ENCODE measurements at regions not wholly inside any gene's neighbourhood (a gene's known extent, or its start where the extent isn't known, plus 50 kb on each side); places are given as distances from the start of the nearest gene placed in this dataset.

DNA sequence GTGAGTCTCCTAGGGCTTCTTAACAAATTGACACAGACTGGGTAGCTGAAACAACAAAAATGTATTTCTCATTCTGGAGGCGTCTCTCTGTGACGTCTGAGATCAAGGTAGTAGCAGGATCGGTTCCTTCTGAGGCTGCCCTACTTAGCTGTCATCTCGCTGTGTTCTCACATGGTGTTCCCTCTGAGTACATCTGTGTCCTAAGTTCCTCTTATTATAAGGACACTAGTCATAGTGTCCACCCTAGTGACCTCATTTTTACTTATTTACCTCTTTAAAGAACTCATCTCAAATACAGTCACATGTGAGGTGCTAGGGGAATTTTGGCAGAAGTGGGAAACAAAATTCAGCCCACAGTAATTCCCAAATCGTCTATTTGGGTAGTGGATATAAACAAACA, 529.1 kb downstream of the NPIPA7 start:
- no peaks in the 10 kb centered on the region for H3K9me3 ChIP-seq (ENCODE audit: control insufficient read depth, insufficient read depth, low read depth, low read length)
- no peaks in the 10 kb centered on the region for H3K79me2 ChIP-seq (ENCODE audit: control insufficient read depth, insufficient read depth, low read length)
- no peaks in the 10 kb centered on the region for H4K20me1 ChIP-seq (ENCODE audit: control insufficient read depth, extremely low read depth, insufficient read depth, low read length)
- H3K4me2 ChIP-seq (ENCODE audit: extremely low read depth, insufficient read depth, low read length) = no peak overlapping the region
- no peaks in the 10 kb centered on the region for H3K27me3 ChIP-seq (ENCODE audit: control insufficient read depth, insufficient read depth, low read length)
- H3K27ac ChIP-seq (ENCODE audit: insufficient read depth, low read length) = no peak overlapping the region
- H3K4me1 ChIP-seq (ENCODE audit: control insufficient read depth, extremely low read depth, insufficient read depth, low read length) = no peaks in the 10 kb centered on the region
- DNase-seq (ENCODE audit: low read depth in 2 of 2) = no peak
- TF ChIP-seq CTCF (conservative IDR thresholded peaks at IDR 0.05 in 1 of 2, IDR thresholded peaks at IDR 0.05 in 1 of 2; ENCODE audit: low read depth in 1 of 2, low read length in 2 of 2) (no peak), EZH2 (IDR thresholded peaks at IDR 0.05; ENCODE audit: low read length, missing control alignments) (no peak)
- H3K9ac ChIP-seq (ENCODE audit: insufficient read depth, low read length) = no peak overlapping the region
- H3K4me3 ChIP-seq (replicated peaks in 1 of 4; ENCODE audit: control extremely low read depth in 1 of 4, insufficient read depth in 1 of 4, low read depth in 3 of 4, low read length in 4 of 4) = no peak overlapping the region
- H2AFZ ChIP-seq (ENCODE audit: low read length) = no peak overlapping the region
- H3K36me3 ChIP-seq (ENCODE audit: control insufficient read depth, insufficient read depth, low read length) = no peaks in the 10 kb centered on the region

DNA sequence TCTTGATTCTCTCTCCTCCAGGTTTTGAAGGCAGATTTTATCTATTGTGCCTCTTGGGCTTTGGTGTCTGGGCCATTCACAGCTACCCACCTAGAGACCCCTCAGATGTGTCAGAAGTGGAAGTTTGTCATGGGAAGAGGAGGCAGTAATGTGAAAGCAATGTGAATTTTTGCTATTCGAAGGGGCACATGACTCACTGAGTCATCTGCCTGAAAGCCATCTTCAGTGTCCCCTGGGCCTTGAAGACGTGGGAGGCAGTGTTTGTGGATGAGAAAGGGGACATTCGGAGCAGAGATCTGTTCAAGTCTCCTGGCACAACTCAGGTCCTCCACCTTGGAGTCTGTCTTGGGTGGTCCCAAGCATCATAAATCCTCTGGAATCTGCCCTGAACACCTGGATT, 530.2 kb downstream of the NPIPA7 start:
- no peaks in the 10 kb centered on the region for H3K27me3 ChIP-seq (ENCODE audit: control insufficient read depth, insufficient read depth, low read length)
- TF ChIP-seq EZH2 (IDR thresholded peaks at IDR 0.05; ENCODE audit: low read length, missing control alignments) (no peak), CTCF (conservative IDR thresholded peaks at IDR 0.05 in 1 of 2, IDR thresholded peaks at IDR 0.05 in 1 of 2; ENCODE audit: low read depth in 1 of 2, low read length in 2 of 2) (no peak)
- no peaks in the 10 kb centered on the region for H3K4me1 ChIP-seq (ENCODE audit: control insufficient read depth, extremely low read depth, insufficient read depth, low read length)
- no peaks in the 10 kb centered on the region for H4K20me1 ChIP-seq (ENCODE audit: control insufficient read depth, extremely low read depth, insufficient read depth, low read length)
- DNase-seq (ENCODE audit: low read depth in 2 of 2) = no peak
- H3K9me3 ChIP-seq (ENCODE audit: control insufficient read depth, insufficient read depth, low read depth, low read length) = no peaks in the 10 kb centered on the region
- no peak overlapping the region for H3K9ac ChIP-seq (ENCODE audit: insufficient read depth, low read length)
- H3K27ac ChIP-seq (ENCODE audit: insufficient read depth, low read length) = no peak overlapping the region
- H2AFZ ChIP-seq (ENCODE audit: low read length) = no peak overlapping the region
- no peaks in the 10 kb centered on the region for H3K36me3 ChIP-seq (ENCODE audit: control insufficient read depth, insufficient read depth, low read length)
- no peaks in the 10 kb centered on the region for H3K79me2 ChIP-seq (ENCODE audit: control insufficient read depth, insufficient read depth, low read length)
- no peak overlapping the region for H3K4me2 ChIP-seq (ENCODE audit: extremely low read depth, insufficient read depth, low read length)
- no peak overlapping the region for H3K4me3 ChIP-seq (replicated peaks in 1 of 4; ENCODE audit: control extremely low read depth in 1 of 4, insufficient read depth in 1 of 4, low read depth in 3 of 4, low read length in 4 of 4)

GRCh38 chr16:16910666-16911065, 531.7 kb downstream of the NPIPA7 start:
- Histone ChIP-seq H3K9me3 (ENCODE audit: control insufficient read depth, insufficient read depth, low read depth, low read length) (no peaks in the 10 kb centered on the region), H3K27me3 (ENCODE audit: control insufficient read depth, insufficient read depth, low read length) (no peaks in the 10 kb centered on the region), H3K9ac (ENCODE audit: insufficient read depth, low read length) (no peak overlapping the region), H3K79me2 (ENCODE audit: control insufficient read depth, insufficient read depth, low read length) (no peaks in the 10 kb centered on the region), H3K36me3 (ENCODE audit: control insufficient read depth, insufficient read depth, low read length) (no peaks in the 10 kb centered on the region), H4K20me1 (ENCODE audit: control insufficient read depth, extremely low read depth, insufficient read depth, low read length) (no peaks in the 10 kb centered on the region), H3K27ac (ENCODE audit: insufficient read depth, low read length) (no peak overlapping the region), H2AFZ (ENCODE audit: low read length) (no peak overlapping the region), H3K4me1 (ENCODE audit: control insufficient read depth, extremely low read depth, insufficient read depth, low read length) (no peaks in the 10 kb centered on the region), H3K4me2 (ENCODE audit: extremely low read depth, insufficient read depth, low read length) (no peak overlapping the region), H3K4me3 (replicated peaks in 1 of 4; ENCODE audit: control extremely low read depth in 1 of 4, insufficient read depth in 1 of 4, low read depth in 3 of 4, low read length in 4 of 4) (no peak overlapping the region)
- TF ChIP-seq EZH2 (IDR thresholded peaks at IDR 0.05; ENCODE audit: low read length, missing control alignments) (no peak), CTCF (conservative IDR thresholded peaks at IDR 0.05 in 1 of 2, IDR thresholded peaks at IDR 0.05 in 1 of 2; ENCODE audit: low read depth in 1 of 2, low read length in 2 of 2) (no peak)
- no peak for DNase-seq (ENCODE audit: low read depth in 2 of 2)
